SK-N-SH (cell line): ENCODE measurements at regions not wholly inside any gene's neighbourhood (a gene's known extent, or its start where the extent isn't known, plus 50 kb on each side); places are given as distances from the start of the nearest gene placed in this dataset.

ENCODE experiments used
- CTCF ChIA-PET: fragments of 300-600, 350-600 bp; formaldehyde crosslinking; extraction: SDS; loops from one replicate; lab custom pipeline; 2021; lab: Yijun Ruan, JAX
- POLR2A ChIA-PET: fragments of 350-600 bp; sonication (Branson Sonifier 250); formaldehyde crosslinking; extraction: SDS; loops from one replicate; lab custom pipeline; 2020; ENCODE audit warnings: antibody characterized with exemption, inconsistent platforms; lab: Yijun Ruan, JAX
- DNase-seq: peaks from one replicate; pipeline ENCODE4 v3.0.0; 2012
- H2AFZ ChIP-seq: fragments of 200-600 bp; sonication (generic); 2 replicates; pipeline ENCODE4 v1.8.1; 2016; ENCODE audit warnings: antibody characterized with exemption, mild to moderate bottlenecking, low read depth
- H3F3A ChIP-seq: fragments of 200-600 bp; sonication (generic); replicated peaks from 2 replicates; pipeline ENCODE3; 2016; ENCODE audit warnings: antibody characterized with exemption, mild to moderate bottlenecking; ENCODE audit not compliant: insufficient read depth
- H3K27ac ChIP-seq, 2 experiments: fragments of 200-500 bp in 1 of 2; fragments of 200-600 bp in 1 of 2; sonication (Bioruptor generic) in 1 of 2; sonication (generic), shearing (Covaris generic) in 1 of 2; 2 replicates each; pipeline versions ENCODE4 v1.5.1 to v1.6.1; 2014 to 2016; ENCODE audit warnings: low read depth in 2 of 2, inconsistent platforms in 1 of 2, low read length in 1 of 2, mild to moderate bottlenecking in 1 of 2, mixed read lengths in 1 of 2
- H3K27me3 ChIP-seq: fragments of 200-600 bp; sonication (generic), shearing (Covaris generic); 2 replicates; pipeline ENCODE4 v1.6.1; 2016; ENCODE audit warnings: mixed run types; ENCODE audit not compliant: insufficient read depth
- H3K36me3 ChIP-seq, 2 experiments: fragments of 200-500 bp in 1 of 2; fragments of 200-600 bp in 1 of 2; sonication (Bioruptor generic) in 1 of 2; sonication (generic) in 1 of 2; replicated peaks in 1 of 2; 2 replicates each; pipeline versions ENCODE3 to v1.5.1; 2014 to 2016; ENCODE audit warnings: low read length in 1 of 2, mild to moderate bottlenecking in 1 of 2; ENCODE audit not compliant: insufficient read depth in 2 of 2, control insufficient read depth in 1 of 2
- H3K4me1 ChIP-seq, 2 experiments: fragments of 200-500 bp in 1 of 2; fragments of 200-600 bp in 1 of 2; sonication (Bioruptor generic) in 1 of 2; sonication (generic), shearing (Covaris generic) in 1 of 2; 2 replicates each; pipeline versions ENCODE4 v1.5.1 to v1.6.1; 2014 to 2016; ENCODE audit warnings: low read depth in 1 of 2, low read length in 1 of 2, mixed run types in 1 of 2; ENCODE audit not compliant: insufficient read depth in 2 of 2, control insufficient read depth in 1 of 2
- H3K4me2 ChIP-seq: fragments of 200-600 bp; sonication (generic), shearing (Covaris generic); 2 replicates; pipeline ENCODE4 v1.6.1; 2017; ENCODE audit warnings: mixed run types
- H3K4me3 ChIP-seq, 2 experiments: fragments of 200-500 bp in 1 of 2; fragments of 200-600 bp in 1 of 2; sonication (Bioruptor generic) in 1 of 2; sonication (generic), shearing (Covaris generic) in 1 of 2; 2 replicates each; pipeline versions ENCODE4 v1.5.1 to v1.8.1; 2014 to 2016; ENCODE audit warnings: low read depth in 2 of 2, inconsistent platforms in 1 of 2, low read length in 1 of 2, mild to moderate bottlenecking in 1 of 2, mixed read lengths in 1 of 2, moderate library complexity in 1 of 2
- H3K79me2 ChIP-seq: fragments of 200-600 bp; sonication (generic); 2 replicates; pipeline ENCODE4 v1.8.1; 2017; ENCODE audit warnings: mild to moderate bottlenecking; ENCODE audit not compliant: insufficient read depth
- H3K9ac ChIP-seq: fragments of 200-600 bp; sonication (generic); 2 replicates; pipeline ENCODE4 v1.6.1; 2017; ENCODE audit warnings: mixed run types
- H3K9me2 ChIP-seq: fragments of 200-600 bp; sonication (generic); 2 replicates; pipeline ENCODE4 v1.6.1; 2017; ENCODE audit warnings: mixed run types
- H3K9me3 ChIP-seq: fragments of 200-600 bp; sonication (generic); 2 replicates; pipeline ENCODE4 v1.6.1; 2017; ENCODE audit warnings: mixed run types, mild to moderate bottlenecking, moderate library complexity
- H4K20me1 ChIP-seq: fragments of 200-600 bp; sonication (generic); 2 replicates; pipeline ENCODE4 v1.6.1; 2017; ENCODE audit warnings: mild to moderate bottlenecking, mixed run types; ENCODE audit not compliant: insufficient read depth
- JUND ChIP-seq: IDR thresholded peaks from 2 replicates; pipeline ENCODE4 v1.4.0; 2012
- MEF2A ChIP-seq: IDR thresholded peaks from 2 replicates; pipeline ENCODE4 v1.4.0; 2012; ENCODE audit warnings: low read depth, borderline replicate concordance
- NFIC ChIP-seq: IDR thresholded peaks from 2 replicates; pipeline ENCODE4 v1.4.0; 2012; ENCODE audit warnings: borderline replicate concordance
- POLR2AphosphoS5 ChIP-seq: IDR thresholded peaks from 2 replicates; pipeline ENCODE4 v1.6.1; 2012; ENCODE audit warnings: low read depth, low read length
- RCOR1 ChIP-seq: fragments of 150-350 bp; IDR thresholded peaks from 2 replicates; pipeline ENCODE4 v1.6.1; 2017; ENCODE audit warnings: antibody characterized with exemption, low read length
- RFX5 ChIP-seq: IDR thresholded peaks from 2 replicates; pipeline ENCODE4 v1.6.1; 2012; ENCODE audit warnings: mild to moderate bottlenecking, improper control_type of control experiment, low read length
- SMC3 ChIP-seq: IDR thresholded peaks from 2 replicates; pipeline ENCODE4 v1.6.1; 2012; ENCODE audit warnings: low read depth, low read length, improper control_type of control experiment
- TCF12 ChIP-seq: IDR thresholded peaks from 2 replicates; pipeline ENCODE4 v1.4.0; 2012
- TEAD4 ChIP-seq: IDR thresholded peaks from 2 replicates; pipeline ENCODE4 v1.4.0; 2012; ENCODE audit warnings: mild to moderate bottlenecking, borderline replicate concordance; ENCODE audit not compliant: insufficient read depth
- ZBTB33 ChIP-seq: IDR thresholded peaks from 2 replicates; pipeline ENCODE4 v1.4.0; 2012; ENCODE audit warnings: low read depth, borderline replicate concordance
- WGBS: methylation state at CpG from one replicate; pipeline ENCODE4 v1.1.6; 2017; ENCODE audit warnings: low lambda C conversion rate; 5-methylcytosine and 5-hydroxymethylcytosine counted together
- TF ChIP-seq, protein P1 (sequence below): IDR thresholded peaks from 2 replicates; pipeline ENCODE4 v1.4.0; 2012; ENCODE audit warnings: low read depth
- TF ChIP-seq, protein P2 (sequence below): IDR thresholded peaks from 2 replicates; pipeline ENCODE4 v1.6.1; 2012; ENCODE audit warnings: mild to moderate bottlenecking, low read depth, low read length, moderate library complexity
- TF ChIP-seq, protein P3 (sequence below): IDR thresholded peaks from 2 replicates; pipeline ENCODE4 v1.4.0; 2012; ENCODE audit warnings: low read depth, borderline replicate concordance

- H3K4me1 ChIP-seq, result no peaks in the 10 kb centered on the region
- no peaks in the 10 kb centered on the region for H3K27me3 ChIP-seq
- POLR2A ChIA-PET, result no interaction called here
- no peak overlapping the region for H2AFZ ChIP-seq
- no peak for DNase-seq
- H3K4me3 ChIP-seq, result no peak overlapping the region
- H3K27ac ChIP-seq, result no peak overlapping the region
- no peaks in the 10 kb centered on the region for H3K9me2 ChIP-seq
- WGBS, result 12% methylated on average over 6 of the region's 6 CpGs
- TF ChIP-seq TEAD4 (no peak), JUND (no peak), TCF12 (no peak), POLR2AphosphoS5 (no peak)
- TF ChIP-seq, protein P1, sequence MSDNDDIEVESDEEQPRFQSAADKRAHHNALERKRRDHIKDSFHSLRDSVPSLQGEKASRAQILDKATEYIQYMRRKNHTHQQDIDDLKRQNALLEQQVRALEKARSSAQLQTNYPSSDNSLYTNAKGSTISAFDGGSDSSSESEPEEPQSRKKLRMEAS, result no peak
- TF ChIP-seq, protein P2, sequence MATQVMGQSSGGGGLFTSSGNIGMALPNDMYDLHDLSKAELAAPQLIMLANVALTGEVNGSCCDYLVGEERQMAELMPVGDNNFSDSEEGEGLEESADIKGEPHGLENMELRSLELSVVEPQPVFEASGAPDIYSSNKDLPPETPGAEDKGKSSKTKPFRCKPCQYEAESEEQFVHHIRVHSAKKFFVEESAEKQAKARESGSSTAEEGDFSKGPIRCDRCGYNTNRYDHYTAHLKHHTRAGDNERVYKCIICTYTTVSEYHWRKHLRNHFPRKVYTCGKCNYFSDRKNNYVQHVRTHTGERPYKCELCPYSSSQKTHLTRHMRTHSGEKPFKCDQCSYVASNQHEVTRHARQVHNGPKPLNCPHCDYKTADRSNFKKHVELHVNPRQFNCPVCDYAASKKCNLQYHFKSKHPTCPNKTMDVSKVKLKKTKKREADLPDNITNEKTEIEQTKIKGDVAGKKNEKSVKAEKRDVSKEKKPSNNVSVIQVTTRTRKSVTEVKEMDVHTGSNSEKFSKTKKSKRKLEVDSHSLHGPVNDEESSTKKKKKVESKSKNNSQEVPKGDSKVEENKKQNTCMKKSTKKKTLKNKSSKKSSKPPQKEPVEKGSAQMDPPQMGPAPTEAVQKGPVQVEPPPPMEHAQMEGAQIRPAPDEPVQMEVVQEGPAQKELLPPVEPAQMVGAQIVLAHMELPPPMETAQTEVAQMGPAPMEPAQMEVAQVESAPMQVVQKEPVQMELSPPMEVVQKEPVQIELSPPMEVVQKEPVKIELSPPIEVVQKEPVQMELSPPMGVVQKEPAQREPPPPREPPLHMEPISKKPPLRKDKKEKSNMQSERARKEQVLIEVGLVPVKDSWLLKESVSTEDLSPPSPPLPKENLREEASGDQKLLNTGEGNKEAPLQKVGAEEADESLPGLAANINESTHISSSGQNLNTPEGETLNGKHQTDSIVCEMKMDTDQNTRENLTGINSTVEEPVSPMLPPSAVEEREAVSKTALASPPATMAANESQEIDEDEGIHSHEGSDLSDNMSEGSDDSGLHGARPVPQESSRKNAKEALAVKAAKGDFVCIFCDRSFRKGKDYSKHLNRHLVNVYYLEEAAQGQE, result no peak
- TF ChIP-seq, all 33 proteins: peak for 0
- Histone ChIP-seq H3F3A (no peaks in the 10 kb centered on the region), H3K4me2 (no peak overlapping the region), H4K20me1 (no peaks in the 10 kb centered on the region), H3K9ac (no peak overlapping the region), H3K9me3 (no peaks in the 10 kb centered on the region), H3K36me3 (no peaks in the 10 kb centered on the region), H3K79me2 (no peaks in the 10 kb centered on the region)
- CTCF ChIA-PET, result interaction anchor here (0.8 to 1.1 kb wide), 2 partner anchors 12 to 90 kb away, joined by 3 read pairs; no protein-coding TSS in a partner anchor
These were observed 86.8 kb upstream of the PEG3 start for GRCh38 chr19:56927294-56927693.

- ChIA-PET POLR2A (no interaction called here), CTCF (no interaction called here)
- H3K9ac ChIP-seq, result no peak overlapping the region
- no peaks in the 10 kb centered on the region for H3K9me3 ChIP-seq
- no peaks in the 10 kb centered on the region for H3K36me3 ChIP-seq
- TF ChIP-seq RCOR1, result no peak
- TF ChIP-seq POLR2AphosphoS5, result no peak
- no peak for TF ChIP-seq JUND
- TF ChIP-seq MEF2A, result no peak
- TF ChIP-seq ZBTB33, result no peak
- no peak for TF ChIP-seq RFX5
- no peak for TF ChIP-seq SMC3
- TF ChIP-seq NFIC, result no peak
- TF ChIP-seq, protein P3, sequence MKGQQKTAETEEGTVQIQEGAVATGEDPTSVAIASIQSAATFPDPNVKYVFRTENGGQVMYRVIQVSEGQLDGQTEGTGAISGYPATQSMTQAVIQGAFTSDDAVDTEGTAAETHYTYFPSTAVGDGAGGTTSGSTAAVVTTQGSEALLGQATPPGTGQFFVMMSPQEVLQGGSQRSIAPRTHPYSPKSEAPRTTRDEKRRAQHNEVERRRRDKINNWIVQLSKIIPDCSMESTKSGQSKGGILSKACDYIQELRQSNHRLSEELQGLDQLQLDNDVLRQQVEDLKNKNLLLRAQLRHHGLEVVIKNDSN, result no peak
- no peak overlapping the region for H3K4me2 ChIP-seq
- H3K9me2 ChIP-seq, result no peaks in the 10 kb centered on the region
- no peak for DNase-seq
- H4K20me1 ChIP-seq, result no peaks in the 10 kb centered on the region
- no peaks in the 10 kb centered on the region for H3K27me3 ChIP-seq
- H2AFZ ChIP-seq, result no peak overlapping the region
- no peak overlapping the region for H3K4me3 ChIP-seq
- H3K4me1 ChIP-seq, result no peaks in the 10 kb centered on the region
- no peak overlapping the region for H3K27ac ChIP-seq
- WGBS, result 16% methylated on average over 7 of the region's 7 CpGs
- H3F3A ChIP-seq, result no peaks in the 10 kb centered on the region
- H3K79me2 ChIP-seq, result no peaks in the 10 kb centered on the region
These were observed 87.3 kb upstream of the PEG3 start for GRCh38 chr19:56927791-56928207.
